ENCODE measurements at regions not wholly inside any gene's neighbourhood (a gene's known extent, or its start where the extent isn't known, plus 50 kb on each side); places are given as distances from the start of the nearest gene placed in this dataset.
"Not testable (repeated sequence)": the region's sequence is repeated elsewhere in the genome, so short reads cannot be mapped to it uniquely, and the experiment has no call there.

- H3K4me3 ChIP-seq (replicated peaks in 1 of 2; ENCODE audit: low read depth in 2 of 2, low read length in 2 of 2), result no peak overlapping the region
- DNase-seq (ENCODE audit: low read depth in 2 of 2), result no peak
- no peak for TF ChIP-seq CTCF (IDR thresholded peaks at IDR 0.05; ENCODE audit: low read depth, low read length)
Measured at GRCh38 chrX:33892670-33893069, 239.4 kb downstream of the FAM47A start.

DNA sequence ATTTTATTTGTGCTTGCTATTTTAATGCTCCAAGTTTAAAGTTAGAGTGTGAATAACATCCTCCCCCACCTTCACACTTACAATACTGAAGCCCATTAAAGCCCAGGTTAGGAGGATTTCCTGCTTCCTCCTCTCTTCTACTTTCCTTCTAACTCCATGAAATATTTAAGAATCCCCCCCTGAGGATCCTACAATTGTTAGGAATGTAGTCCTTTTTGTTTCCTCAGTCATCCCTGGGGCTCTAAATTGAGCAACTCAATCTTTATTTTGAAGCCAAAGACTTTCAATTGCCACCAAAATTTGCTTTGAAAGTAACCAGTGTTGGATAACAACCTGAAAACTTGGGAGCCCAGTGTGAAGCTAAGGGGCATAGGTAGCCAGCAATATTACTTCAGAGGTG lies 276.9 kb downstream of the FAM47A start:
- no peak for TF ChIP-seq CTCF (IDR thresholded peaks at IDR 0.05; ENCODE audit: low read depth, low read length)
- H3K4me3 ChIP-seq (replicated peaks in 1 of 2; ENCODE audit: low read depth in 2 of 2, low read length in 2 of 2), result no peak overlapping the region
- no peak for DNase-seq (ENCODE audit: low read depth in 2 of 2)

DNA sequence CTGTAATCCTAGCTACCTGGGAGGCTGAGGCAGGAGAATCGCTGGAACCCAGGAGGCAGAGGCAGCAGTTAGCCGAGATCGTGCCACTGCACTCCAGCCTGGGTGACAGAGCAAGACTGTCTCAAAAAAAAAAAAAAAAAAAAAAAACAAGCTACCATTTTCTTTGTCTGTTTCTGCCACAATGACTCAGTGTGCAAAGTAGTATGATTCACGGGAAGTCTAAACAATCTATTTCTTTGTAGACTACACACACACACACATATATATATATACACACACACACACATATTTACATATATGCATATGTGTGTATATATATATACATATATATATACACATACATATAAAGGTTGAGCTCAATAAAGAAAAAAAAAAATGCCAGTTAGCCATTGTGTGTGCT lies 280.0 kb downstream of the FAM47A start:
- H3K4me3 ChIP-seq (replicated peaks in 1 of 2; ENCODE audit: low read depth in 2 of 2, low read length in 2 of 2); DNase-seq (ENCODE audit: low read depth in 2 of 2): not testable (repeated sequence)

DNA sequence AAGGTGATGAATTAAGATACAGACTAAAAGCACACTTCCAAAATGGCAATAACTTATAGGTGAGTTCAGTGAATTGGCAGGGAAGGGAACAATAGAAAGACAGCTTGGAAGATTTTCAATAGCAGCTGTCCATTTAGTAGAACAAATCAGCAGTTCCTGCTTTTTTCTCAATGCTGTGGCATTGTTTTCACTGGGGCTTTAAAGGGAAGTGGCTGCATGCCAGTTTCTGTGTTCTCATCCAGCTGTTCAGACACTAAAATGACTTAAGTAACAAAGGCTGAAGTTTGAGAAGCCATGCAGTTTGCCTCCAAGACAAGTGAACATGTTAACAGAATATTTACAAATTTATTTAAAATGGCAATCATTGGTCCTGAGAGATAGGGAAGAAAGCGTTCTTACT lies 291.9 kb downstream of the FAM47A start:
- no peak for TF ChIP-seq CTCF (IDR thresholded peaks at IDR 0.05; ENCODE audit: low read depth, low read length)
- DNase-seq (ENCODE audit: low read depth in 2 of 2), result no peak
- no peak overlapping the region for H3K4me3 ChIP-seq (replicated peaks in 1 of 2; ENCODE audit: low read depth in 2 of 2, low read length in 2 of 2)

DNA sequence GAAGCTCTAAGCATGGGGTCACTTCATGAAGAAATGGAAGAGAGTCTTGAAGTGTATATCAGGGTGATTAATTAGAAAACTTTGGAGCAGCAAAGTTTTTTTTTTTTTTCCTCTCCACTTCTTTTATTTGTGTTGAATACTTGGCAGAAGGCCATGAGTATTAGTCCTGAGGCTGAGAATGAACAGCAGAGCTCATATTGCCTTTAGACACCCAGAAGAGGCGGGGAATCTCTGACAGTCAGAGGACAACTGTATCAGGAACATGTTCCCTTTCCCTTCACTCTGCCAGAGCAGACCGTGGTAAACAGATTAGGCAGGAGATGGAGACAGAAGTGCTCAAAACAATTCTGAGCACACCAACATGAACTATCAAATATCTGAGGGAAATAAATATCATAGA lies 300.9 kb downstream of the FAM47A start:
- TF ChIP-seq CTCF (IDR thresholded peaks at IDR 0.05; ENCODE audit: low read depth, low read length), result no peak
- H3K4me3 ChIP-seq (replicated peaks in 1 of 2; ENCODE audit: low read depth in 2 of 2, low read length in 2 of 2), result no peak overlapping the region
- DNase-seq (ENCODE audit: low read depth in 2 of 2), result no peak

DNA sequence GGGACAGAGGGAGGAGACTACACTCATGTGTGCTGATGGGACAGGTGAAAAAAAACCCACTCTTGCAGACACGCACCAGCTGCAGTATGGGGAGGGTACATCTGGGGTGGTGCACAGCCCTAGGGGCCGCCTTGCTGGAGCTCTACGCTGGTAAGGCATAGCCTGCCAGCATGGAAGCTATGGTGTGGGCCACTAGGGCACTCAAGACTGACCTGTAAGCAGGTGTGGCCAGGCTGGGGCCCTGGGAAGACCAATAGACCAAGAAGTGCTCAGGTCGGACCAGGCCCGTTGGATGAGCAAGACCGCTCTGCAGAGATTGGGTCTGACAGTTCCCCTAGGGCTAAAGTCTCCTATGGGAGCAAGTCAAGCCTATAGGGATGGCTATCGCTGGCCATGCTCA lies 314.8 kb downstream of the FAM47A start:
- no peak overlapping the region for H3K4me3 ChIP-seq (replicated peaks in 1 of 2; ENCODE audit: low read depth in 2 of 2, low read length in 2 of 2)
- TF ChIP-seq CTCF (IDR thresholded peaks at IDR 0.05; ENCODE audit: low read depth, low read length), result no peak
- no peak for DNase-seq (ENCODE audit: low read depth in 2 of 2)

DNA sequence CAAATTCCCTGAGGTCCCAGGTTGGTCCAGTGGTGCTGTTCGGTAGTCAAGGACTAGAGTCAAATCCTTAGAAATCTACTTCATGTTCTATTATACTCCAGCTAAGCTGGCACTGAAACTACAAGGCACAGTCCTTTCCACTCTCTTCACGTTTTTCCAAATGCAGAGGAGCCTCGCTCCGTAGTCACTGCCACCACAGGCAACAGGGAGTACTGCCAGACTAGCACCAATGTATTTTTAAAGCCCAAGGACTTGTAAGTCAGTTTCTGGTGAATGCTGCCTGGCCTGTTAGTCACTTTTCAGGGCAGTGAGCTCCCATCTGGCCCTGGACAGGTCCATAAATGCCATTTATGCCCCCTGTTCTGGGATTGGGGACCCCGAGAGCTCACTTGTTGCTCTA lies 323.5 kb downstream of the FAM47A start:
- TF ChIP-seq CTCF (IDR thresholded peaks at IDR 0.05; ENCODE audit: low read depth, low read length), result no peak
- no peak for DNase-seq (ENCODE audit: low read depth in 2 of 2)
- no peak overlapping the region for H3K4me3 ChIP-seq (replicated peaks in 1 of 2; ENCODE audit: low read depth in 2 of 2, low read length in 2 of 2)
